HG03039 (cell line): ENCODE measurements at regions not wholly inside any gene's neighbourhood (a gene's known extent, or its start where the extent isn't known, plus 50 kb on each side); places are given as distances from the start of the nearest gene placed in this dataset.
"Not testable (repeated sequence)": the region's sequence is repeated elsewhere in the genome, so short reads cannot be mapped to it uniquely, and the experiment has no call there.

Experiments used
- ATAC-seq: cut with Tn5 transposase; IDR thresholded peaks from one replicate; pipeline ENCODE4 v1.9.1; 2021; ENCODE audit warnings: mild to moderate bottlenecking, moderate library complexity; ENCODE audit not compliant: unreplicated experiment

GRCh38 chr2:18993756-18994338 lies 364.6 kb downstream of the OSR1 start:
- ATAC-seq = no peak

GRCh38 chr2:18991177-18992168 lies 366.9 kb downstream of the OSR1 start:
- no peak for ATAC-seq

GRCh38 chr2:18988631-18989232 lies 369.7 kb downstream of the OSR1 start:
- ATAC-seq = no peak

- no peak for ATAC-seq
These were observed 370.8 kb downstream of the OSR1 start for GRCh38 chr2:18987592-18988073.

GRCh38 chr2:18987016-18987415 lies 371.4 kb downstream of the OSR1 start:
- no peak for ATAC-seq

- ATAC-seq = no peak
These were observed 372.4 kb downstream of the OSR1 start for GRCh38 chr2:18986046-18986445.

- no peak for ATAC-seq
These were observed 377.5 kb downstream of the OSR1 start for GRCh38 chr2:18980786-18981430.

- no peak for ATAC-seq
These were observed 378.2 kb downstream of the OSR1 start for GRCh38 chr2:18980104-18980785.

- ATAC-seq = no peak
These were observed 381.0 kb downstream of the OSR1 start for GRCh38 chr2:18977409-18977808.

GRCh38 chr2:18976168-18976961 lies 382.1 kb downstream of the OSR1 start:
- ATAC-seq = no peak

GRCh38 chr2:18975506-18976167 lies 382.8 kb downstream of the OSR1 start:
- ATAC-seq = no peak

GRCh38 chr2:18971628-18972027 lies 382.3 kb upstream of the NT5C1B start:
- no peak for ATAC-seq

GRCh38 chr2:18971069-18971378 lies 381.7 kb upstream of the NT5C1B start:
- no peak for ATAC-seq

GRCh38 chr2:18966131-18966530 lies 376.8 kb upstream of the NT5C1B start:
- no peak for ATAC-seq

- ATAC-seq = not testable (repeated sequence)
These were observed 374.4 kb upstream of the NT5C1B start for GRCh38 chr2:18963739-18964256.

GRCh38 chr2:18961991-18962421 lies 372.6 kb upstream of the NT5C1B start:
- no peak for ATAC-seq

- ATAC-seq = no peak
These were observed 370.8 kb upstream of the NT5C1B start for GRCh38 chr2:18959952-18960717.

- ATAC-seq = no peak
These were observed 369.8 kb upstream of the NT5C1B start for GRCh38 chr2:18959200-18959599.
